ENCODE measurements at regions not wholly inside any gene's neighbourhood (a gene's known extent, or its start where the extent isn't known, plus 50 kb on each side); places are given as distances from the start of the nearest gene placed in this dataset.

- DNase-seq (ENCODE audit: low spot score), result no peak
These were observed 101.8 kb upstream of the GUCY1A1 start for GRCh38 chr4:155564880-155565279.

GRCh38 chr4:155564086-155564485, 102.6 kb upstream of the GUCY1A1 start:
- no peak for DNase-seq (ENCODE audit: low spot score)

GRCh38 chr4:155559915-155560314, 106.7 kb upstream of the GUCY1A1 start:
- no peak for DNase-seq (ENCODE audit: low spot score)

- no peak for DNase-seq (ENCODE audit: low spot score)
These were observed 114.5 kb upstream of the GUCY1A1 start for GRCh38 chr4:155552180-155552579.

- DNase-seq (ENCODE audit: low spot score), result no peak
These were observed 118.5 kb upstream of the GUCY1A1 start for GRCh38 chr4:155548173-155548572.

DNA sequence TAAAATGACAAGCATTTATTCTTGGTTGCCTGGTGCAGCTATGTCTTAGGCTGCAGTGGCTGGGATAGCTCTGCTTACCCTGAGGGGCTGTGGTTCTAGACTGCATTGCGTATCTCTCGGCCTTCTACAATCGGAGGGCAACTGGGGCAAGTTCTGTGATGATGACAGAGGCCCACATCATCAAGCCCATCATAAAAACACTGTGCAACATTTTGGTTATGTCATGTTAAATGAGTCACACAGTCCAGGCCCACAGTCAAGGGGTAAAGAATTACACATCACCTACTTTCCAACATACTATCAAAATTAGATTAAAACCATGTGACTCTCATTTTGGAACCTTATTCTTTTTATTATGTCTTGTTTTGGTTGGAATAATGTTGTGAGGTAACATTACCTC, 120.2 kb upstream of the GUCY1A1 start:
- DNase-seq (ENCODE audit: low spot score), result no peak

DNA sequence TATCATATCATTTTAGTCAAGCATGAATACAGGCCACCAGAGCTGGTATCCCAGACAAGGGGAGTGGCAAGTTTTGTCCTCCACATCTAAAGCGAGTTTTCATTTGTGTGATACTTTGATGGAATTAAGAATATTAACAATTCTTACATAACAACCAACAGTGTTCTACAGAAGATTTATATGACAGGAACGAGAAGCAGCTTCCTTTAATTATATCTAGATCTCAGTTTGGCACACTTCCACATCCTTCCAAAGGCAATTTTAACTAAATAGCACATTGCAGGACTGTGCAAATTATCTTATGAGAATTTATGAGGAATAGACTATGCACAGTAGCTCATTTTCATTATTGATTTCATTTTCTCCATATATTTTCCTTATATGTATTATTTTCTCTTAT, 121.2 kb upstream of the GUCY1A1 start:
- no peak for DNase-seq (ENCODE audit: low spot score)

DNA sequence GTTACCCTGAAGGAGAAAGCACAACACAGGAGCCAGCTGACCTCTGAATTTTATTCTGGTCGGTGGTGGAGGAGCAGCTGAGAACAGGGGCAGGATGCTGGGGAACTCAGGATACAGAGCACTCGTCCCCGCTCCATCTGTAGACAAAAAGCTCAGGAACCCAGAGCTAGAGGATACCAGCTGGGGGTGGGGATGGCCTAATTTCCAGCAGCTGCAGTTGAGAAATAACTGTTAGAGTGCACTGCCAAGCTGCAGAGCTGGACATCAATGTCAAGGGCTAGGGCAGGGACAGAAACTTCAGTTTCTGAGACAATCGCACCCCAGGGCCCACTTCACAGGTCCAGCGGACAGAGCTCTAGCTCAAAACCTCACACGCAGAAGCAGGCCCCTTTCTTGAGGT, 122.1 kb upstream of the GUCY1A1 start:
- DNase-seq (ENCODE audit: low spot score), result no peak

- no peak for DNase-seq (ENCODE audit: low spot score)
These were observed 123.4 kb upstream of the GUCY1A1 start for GRCh38 chr4:155543126-155543765.

DNA sequence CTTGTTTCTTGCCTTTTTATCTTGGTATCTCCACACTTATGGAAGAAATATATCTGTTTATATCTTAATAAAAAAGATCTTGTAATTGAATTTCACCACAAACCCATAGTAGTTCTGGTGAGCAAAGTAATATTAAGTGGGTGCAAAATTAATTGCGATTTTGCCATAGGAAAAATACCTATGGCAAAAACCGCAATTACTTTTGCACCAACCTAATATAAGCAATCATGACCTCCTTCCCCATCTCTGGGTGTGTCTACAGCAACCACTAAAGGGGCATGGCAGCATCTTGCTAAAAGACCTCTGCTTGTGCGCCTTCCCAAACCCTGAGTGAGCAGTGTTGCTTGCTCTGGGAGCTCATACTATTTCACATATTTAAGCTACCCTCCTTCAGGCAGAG, 124.2 kb upstream of the GUCY1A1 start:
- DNase-seq (ENCODE audit: low spot score), result no peak

- DNase-seq (ENCODE audit: low spot score), result no peak
These were observed 124.9 kb upstream of the GUCY1A1 start for GRCh38 chr4:155541716-155542115.

- no peak for DNase-seq (ENCODE audit: low spot score)
These were observed 126.0 kb upstream of the GUCY1A1 start for GRCh38 chr4:155540698-155541097.

DNA sequence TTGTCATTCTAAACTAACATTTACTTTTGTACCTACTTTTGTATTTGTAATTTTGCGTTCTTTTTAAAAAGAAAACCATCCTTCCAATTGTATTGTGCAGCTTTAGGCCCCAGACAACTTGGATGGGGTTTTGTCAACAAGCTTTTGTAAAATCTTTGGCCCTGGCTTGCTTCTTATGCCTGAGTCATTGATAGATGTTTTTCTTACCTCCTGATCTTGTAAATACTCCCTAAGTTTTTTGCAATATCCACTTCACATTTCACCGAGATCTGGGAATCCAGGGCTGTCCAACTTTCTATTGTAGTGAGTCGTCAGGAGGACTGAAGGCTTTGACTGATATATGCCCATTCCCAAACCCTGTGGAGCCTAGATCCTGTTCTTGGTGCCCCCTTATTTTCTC, 126.9 kb upstream of the GUCY1A1 start:
- no peak for DNase-seq (ENCODE audit: low spot score)

DNA sequence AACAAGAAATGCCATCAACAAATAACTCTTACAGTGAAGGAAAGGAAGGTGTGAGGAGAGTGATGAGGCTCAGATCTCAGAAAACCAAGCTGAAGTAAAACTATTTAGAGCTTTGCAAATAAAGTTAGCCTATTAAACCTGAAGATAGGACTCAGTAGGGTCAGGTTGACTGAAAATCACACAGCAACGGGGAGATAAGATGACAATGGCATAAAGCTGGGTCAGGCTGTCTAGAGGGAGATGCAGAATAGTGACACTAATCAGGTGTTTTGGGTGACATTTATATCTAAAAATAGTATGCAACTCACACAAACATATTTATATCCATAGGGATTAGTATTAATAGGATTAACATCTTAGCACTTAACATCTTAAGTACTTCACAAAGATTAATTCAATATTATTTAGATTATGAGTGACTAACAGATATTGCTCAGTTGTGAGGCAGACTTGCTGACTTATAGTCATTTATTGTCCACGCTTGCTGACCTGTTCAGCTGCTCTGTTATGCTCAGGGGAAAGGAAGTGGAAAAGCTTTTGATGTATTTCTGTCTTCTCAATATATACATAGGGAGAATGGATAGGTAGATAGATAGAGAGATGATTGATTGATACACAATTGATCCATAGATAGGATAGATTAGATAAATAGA, 130.7 kb upstream of the GUCY1A1 start:
- no peak for DNase-seq (ENCODE audit: low spot score)

GRCh38 chr4:155532373-155533085, 134.1 kb upstream of the GUCY1A1 start:
- no peak for DNase-seq (ENCODE audit: low spot score)

DNA sequence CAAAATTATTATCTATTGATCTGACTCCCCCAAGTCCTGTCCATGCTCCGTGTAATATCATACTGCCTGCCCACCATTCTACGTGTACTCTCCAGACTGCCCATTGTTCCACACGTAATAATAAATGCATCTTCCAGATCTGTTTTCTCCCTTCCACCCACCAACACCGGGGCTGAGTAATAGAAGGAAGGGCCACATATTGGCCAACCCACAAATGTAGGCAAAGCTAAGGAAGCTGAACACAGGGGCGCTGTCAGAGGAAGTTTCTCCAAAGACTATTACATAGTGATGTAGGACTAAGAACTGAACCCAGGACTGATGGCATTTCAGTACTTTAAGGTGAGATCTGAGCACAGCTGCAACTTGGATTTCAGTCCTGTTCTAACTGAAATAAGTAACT, 135.8 kb upstream of the GUCY1A1 start:
- no peak for DNase-seq (ENCODE audit: low spot score)

DNA sequence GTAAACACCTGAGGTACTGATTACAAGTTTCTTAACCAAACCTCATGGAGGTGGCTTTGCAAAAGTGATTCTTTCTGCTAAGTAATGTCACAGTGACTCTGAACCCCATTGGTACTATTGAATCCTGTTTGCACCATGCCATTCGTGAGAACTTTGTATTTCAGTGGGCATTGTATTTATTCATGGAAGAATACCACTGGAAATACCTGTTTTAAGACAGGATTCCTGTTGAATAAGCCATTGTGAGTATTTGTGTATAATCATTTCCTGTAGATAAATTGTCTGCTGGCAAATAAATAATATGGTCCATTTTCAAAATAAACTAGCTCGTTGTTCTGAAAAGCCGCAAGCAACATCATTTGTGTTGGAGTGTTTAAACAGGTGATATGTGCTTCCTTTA, 136.4 kb upstream of the GUCY1A1 start:
- no peak for DNase-seq (ENCODE audit: low spot score)

DNA sequence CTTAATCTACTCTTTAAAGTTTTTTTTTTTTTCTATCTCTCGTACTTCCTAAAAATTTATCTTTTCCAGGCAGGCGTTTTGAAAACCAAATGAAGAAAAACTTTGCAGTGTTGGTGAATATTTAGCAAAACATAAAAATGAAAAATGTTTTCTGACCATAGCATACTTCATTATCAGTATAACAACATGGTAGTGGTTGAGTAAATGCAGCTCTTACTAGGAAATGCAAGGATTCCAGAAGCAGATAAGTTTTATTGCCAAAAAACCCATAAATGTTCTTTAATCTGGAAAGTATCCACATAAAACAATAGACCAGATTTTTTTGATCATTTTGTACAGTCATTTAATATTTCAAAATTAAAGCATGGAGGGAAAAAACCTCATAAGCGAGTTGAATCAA, 136.9 kb upstream of the GUCY1A1 start:
- no peak for DNase-seq (ENCODE audit: low spot score)

DNA sequence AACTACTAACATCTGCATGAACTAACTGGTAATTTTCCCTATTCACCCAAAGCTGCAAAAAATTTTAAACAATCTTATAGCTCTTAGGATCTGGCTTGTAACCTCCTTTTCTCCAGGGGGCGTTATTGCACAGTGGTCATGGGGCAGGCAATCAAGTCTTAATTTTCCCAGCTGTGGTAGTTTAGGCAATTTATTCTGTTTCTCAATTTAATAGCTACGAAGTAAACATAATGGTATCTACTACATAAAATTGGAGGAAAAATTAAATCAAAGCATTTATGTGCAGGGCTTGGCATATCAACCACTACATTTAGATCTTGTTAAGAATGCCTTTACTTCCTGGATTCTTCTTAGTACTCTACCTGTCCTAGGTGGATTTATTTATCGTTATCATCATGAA, 137.4 kb upstream of the GUCY1A1 start:
- no peak for DNase-seq (ENCODE audit: low spot score)

DNA sequence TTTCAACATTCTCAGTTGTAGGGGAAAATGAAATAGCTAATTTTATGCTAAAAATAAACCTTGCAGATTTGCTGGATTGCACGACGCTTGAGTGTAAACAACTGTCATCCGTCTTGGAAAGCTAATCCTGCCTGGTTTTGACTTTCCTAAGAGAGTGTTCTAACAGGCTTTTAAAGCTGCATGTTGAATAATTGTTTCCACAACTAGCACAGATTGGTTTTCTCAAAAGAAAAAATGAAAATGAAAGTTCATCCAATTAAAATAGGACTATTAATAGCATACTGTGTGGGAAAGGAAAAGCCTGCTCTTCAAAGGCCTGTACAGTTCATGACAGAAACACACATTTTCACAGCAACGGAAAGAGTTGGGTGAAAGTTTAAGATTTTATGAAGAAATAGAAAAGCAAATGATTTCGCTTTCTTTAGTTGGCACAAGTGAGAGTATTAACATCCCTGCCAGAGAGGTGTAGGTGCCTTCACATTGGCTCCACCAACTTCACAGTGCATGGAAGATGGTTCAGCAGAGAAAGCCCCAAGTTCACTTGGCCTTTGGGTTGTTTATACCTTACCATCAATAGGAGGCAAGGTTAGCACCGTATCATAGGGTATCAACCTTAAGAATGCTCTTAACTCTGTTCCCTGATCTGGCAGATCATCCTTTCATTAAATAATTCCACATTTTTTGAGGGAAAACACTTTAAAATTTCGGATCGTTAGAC, 140.0 kb upstream of the GUCY1A1 start:
- no peak for DNase-seq (ENCODE audit: low spot score)

DNA sequence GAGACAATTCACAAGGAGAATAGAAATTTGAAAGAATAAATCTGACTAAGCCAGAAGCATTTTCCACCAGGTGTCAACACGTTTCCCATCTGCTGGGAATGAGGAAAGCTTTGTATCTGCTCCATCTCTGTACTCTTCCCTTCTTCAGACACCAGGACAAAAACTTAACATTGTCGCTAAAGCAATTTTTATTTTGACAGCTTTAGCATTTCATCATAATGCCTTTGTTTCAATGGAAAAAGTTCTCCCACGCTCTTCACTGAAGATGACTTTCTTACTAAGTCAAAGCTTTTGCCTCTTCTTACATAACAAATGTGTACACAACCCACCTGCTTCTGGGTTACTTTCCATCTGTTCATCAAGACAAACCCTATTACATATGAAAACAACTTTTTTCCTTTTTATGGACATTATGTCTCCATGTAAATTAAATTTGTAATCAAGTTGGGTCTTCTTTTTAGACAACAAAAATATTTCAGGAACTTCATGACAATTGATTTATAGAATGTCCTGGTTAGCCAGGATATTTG, 141.7 kb upstream of the GUCY1A1 start:
- DNase-seq (ENCODE audit: low spot score), result no peak

DNA sequence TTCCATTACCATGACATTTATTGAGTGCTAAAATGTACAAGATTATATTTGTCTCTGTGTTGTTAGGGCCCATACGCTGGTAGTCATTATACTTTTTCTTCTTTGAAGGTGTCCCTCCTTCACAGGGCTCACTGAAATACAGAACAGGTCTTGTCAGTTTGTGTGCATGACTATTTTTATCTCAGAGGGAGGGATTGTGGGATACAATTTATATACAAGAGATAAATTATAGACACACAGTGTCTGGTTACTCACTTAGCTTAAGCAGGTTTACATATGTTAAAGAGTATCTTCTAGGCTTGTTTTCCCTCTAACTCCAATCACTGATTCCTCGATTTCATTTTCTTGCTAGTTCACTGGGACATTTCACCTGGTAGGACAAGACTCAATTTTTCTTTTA, 143.3 kb upstream of the GUCY1A1 start:
- DNase-seq (ENCODE audit: low spot score), result no peak

Data from mesenteric fat pad (tissue), 1 donor.